HEK293 (cell line): ENCODE measurements at regions not wholly inside any gene's neighbourhood (a gene's known extent, or its start where the extent isn't known, plus 50 kb on each side); places are given as distances from the start of the nearest gene placed in this dataset.

ENCODE experiments used
- CTCF ChIA-PET: fragments of 350-600 bp; formaldehyde crosslinking; extraction: SDS; loops from one replicate; lab custom pipeline; 2021; ENCODE audit warnings: antibody characterized with exemption; lab: Yijun Ruan, JAX
- POLR2A ChIA-PET: fragments of 300-600 bp; formaldehyde crosslinking; extraction: SDS; loops from one replicate; lab custom pipeline; 2020; ENCODE audit warnings: antibody characterized with exemption, inconsistent platforms; lab: Yijun Ruan, JAX
- H3K27ac ChIP-seq: fragments of 200-500 bp; sonication (Bioruptor generic); 2 replicates; pipeline ENCODE4 v1.5.1; 2014; ENCODE audit warnings: low read depth, low read length, control low read depth, inconsistent platforms; ENCODE audit errors: extremely low read depth
- H3K36me3 ChIP-seq, 2 experiments: fragments of 200-500 bp in 1 of 2; sonication (Bioruptor generic) in 1 of 2; 1 replicate in 1 of 2; 2 replicates in 1 of 2; pipeline ENCODE4 v1.5.1; 2014 to 2017; ENCODE audit warnings: inconsistent platforms in 2 of 2, low read length in 2 of 2; ENCODE audit not compliant: control insufficient read depth in 2 of 2, insufficient read depth in 1 of 2
- H3K4me1 ChIP-seq: fragments of 200-500 bp; sonication (Bioruptor generic); 2 replicates; pipeline ENCODE4 v1.5.1; 2014; ENCODE audit warnings: mild to moderate bottlenecking, low read length, inconsistent platforms; ENCODE audit not compliant: control insufficient read depth, insufficient read depth
- H3K4me3 ChIP-seq: 2 replicates; pipeline ENCODE4 v1.5.1; 2011; ENCODE audit warnings: low read depth, mild to moderate bottlenecking, control low read depth, low read length, moderate library complexity
- H3K9me3 ChIP-seq: fragments of 200-500 bp; sonication (Bioruptor generic); 2 replicates; pipeline ENCODE4 v1.5.1; 2014; ENCODE audit warnings: low read depth, low read length, inconsistent platforms; ENCODE audit not compliant: control insufficient read depth, insufficient read depth
- EGR2 ChIP-seq: fragments of 450-650 bp; formaldehyde crosslinking; IDR thresholded peaks from 2 replicates; pipeline ENCODE4 v1.5.1; 2016; ENCODE audit warnings: low read depth, missing biosample characterization, missing genetic modification characterization
- GLIS2 ChIP-seq: fragments of 450-650 bp; formaldehyde crosslinking; IDR thresholded peaks from 2 replicates; pipeline ENCODE4 v1.5.1; 2016; ENCODE audit warnings: missing biosample characterization, missing genetic modification characterization
- KLF16 ChIP-seq: fragments of 450-650 bp; formaldehyde crosslinking; IDR thresholded peaks from 2 replicates; pipeline ENCODE4 v1.5.1; 2017; ENCODE audit warnings: missing biosample characterization, missing genetic modification characterization
- MZF1 ChIP-seq: fragments of 450-650 bp; formaldehyde crosslinking; IDR thresholded peaks from 2 replicates; pipeline ENCODE4 v1.5.1; 2017; ENCODE audit warnings: missing biosample characterization, missing genetic modification characterization, borderline replicate concordance
- PATZ1 ChIP-seq: fragments of 450-650 bp; formaldehyde crosslinking; IDR thresholded peaks from 2 replicates; pipeline ENCODE4 v1.5.1; 2016; ENCODE audit warnings: missing biosample characterization, missing genetic modification characterization
- PBX3 ChIP-seq: sonication (generic); formaldehyde crosslinking; IDR thresholded peaks from 2 replicates; pipeline ENCODE4 v1.8.1; 2022; ENCODE audit warnings: mild to moderate bottlenecking, moderate library complexity, missing genetic modification reagents
- ZBTB11 ChIP-seq: fragments of 450-650 bp; formaldehyde crosslinking; conservative IDR thresholded peaks from 2 replicates; pipeline ENCODE4 v1.5.1; 2016; ENCODE audit warnings: low read depth, missing biosample characterization, missing genetic modification characterization
- ZBTB44 ChIP-seq: fragments of 450-650 bp; IDR thresholded peaks from 2 replicates; pipeline ENCODE4 v1.5.1; 2018; ENCODE audit warnings: missing biosample characterization, mild to moderate bottlenecking, missing genetic modification characterization
- ZBTB7A ChIP-seq: fragments of 450-650 bp; formaldehyde crosslinking; IDR thresholded peaks from 2 replicates; pipeline ENCODE4 v1.5.1; 2016; ENCODE audit warnings: low read depth, missing biosample characterization, missing genetic modification characterization
- ZFHX2 ChIP-seq: fragments of 450-650 bp; formaldehyde crosslinking; conservative IDR thresholded peaks from 2 replicates; pipeline ENCODE4 v1.5.1; 2016; ENCODE audit warnings: missing biosample characterization, missing genetic modification characterization
- ZIC2 ChIP-seq: fragments of 450-650 bp; formaldehyde crosslinking; IDR thresholded peaks from 2 replicates; pipeline ENCODE4 v1.5.1; 2016; ENCODE audit warnings: missing biosample characterization, missing genetic modification characterization
- ZNF10 ChIP-seq: fragments of 450-650 bp; formaldehyde crosslinking; IDR thresholded peaks from 2 replicates; pipeline ENCODE4 v1.5.1; 2017; ENCODE audit warnings: missing biosample characterization, missing genetic modification characterization
- ZNF202 ChIP-seq: fragments of 450-650 bp; formaldehyde crosslinking; IDR thresholded peaks from 2 replicates; pipeline ENCODE4 v1.5.1; 2016; ENCODE audit warnings: missing biosample characterization, missing genetic modification characterization, borderline replicate concordance
- ZNF214 ChIP-seq: fragments of 450-650 bp; formaldehyde crosslinking; IDR thresholded peaks from 2 replicates; pipeline ENCODE4 v1.5.1; 2017; ENCODE audit warnings: missing biosample characterization, mild to moderate bottlenecking, missing genetic modification characterization, borderline replicate concordance
- ZNF223 ChIP-seq: fragments of 450-650 bp; formaldehyde crosslinking; IDR thresholded peaks from 2 replicates; pipeline ENCODE4 v1.5.1; 2016; ENCODE audit warnings: missing biosample characterization, missing genetic modification characterization
- ZNF366 ChIP-seq: fragments of 450-650 bp; formaldehyde crosslinking; conservative IDR thresholded peaks from 2 replicates; pipeline ENCODE4 v1.5.1; 2016; ENCODE audit warnings: missing biosample characterization, missing genetic modification characterization
- ZNF394 ChIP-seq: fragments of 450-650 bp; formaldehyde crosslinking; IDR thresholded peaks from 2 replicates; pipeline ENCODE4 v1.5.1; 2016; ENCODE audit warnings: missing biosample characterization, missing genetic modification characterization, mild to moderate bottlenecking, moderate library complexity, borderline replicate concordance
- ZNF423 ChIP-seq: fragments of 450-650 bp; formaldehyde crosslinking; IDR thresholded peaks from 2 replicates; pipeline ENCODE4 v1.5.1; 2016; ENCODE audit warnings: missing biosample characterization, missing genetic modification characterization
- ZNF449 ChIP-seq: fragments of 450-650 bp; formaldehyde crosslinking; IDR thresholded peaks from 2 replicates; pipeline ENCODE4 v1.5.1; 2017; ENCODE audit warnings: missing biosample characterization, mild to moderate bottlenecking, missing genetic modification characterization, moderate library complexity
- ZNF530 ChIP-seq: fragments of 450-650 bp; formaldehyde crosslinking; IDR thresholded peaks from 2 replicates; pipeline ENCODE4 v1.5.1; 2016; ENCODE audit warnings: low read depth, missing biosample characterization, missing genetic modification characterization
- ZNF621 ChIP-seq: fragments of 450-650 bp; formaldehyde crosslinking; IDR thresholded peaks from 2 replicates; pipeline ENCODE4 v1.5.1; 2017; ENCODE audit warnings: missing biosample characterization, missing genetic modification characterization
- ZNF629 ChIP-seq: fragments of 450-650 bp; formaldehyde crosslinking; IDR thresholded peaks from 2 replicates; pipeline ENCODE4 v1.5.1; 2017; ENCODE audit warnings: missing biosample characterization, missing genetic modification characterization
- ZNF660 ChIP-seq: fragments of 450-650 bp; IDR thresholded peaks from 2 replicates; pipeline ENCODE4 v1.5.1; 2018; ENCODE audit warnings: missing biosample characterization, mild to moderate bottlenecking, missing genetic modification characterization
- ZNF843 ChIP-seq: fragments of 450-650 bp; formaldehyde crosslinking; IDR thresholded peaks from 2 replicates; pipeline ENCODE4 v1.5.1; 2016; ENCODE audit warnings: missing biosample characterization, missing genetic modification characterization
- ZXDB ChIP-seq: fragments of 450-650 bp; formaldehyde crosslinking; IDR thresholded peaks from 2 replicates; pipeline ENCODE4 v1.5.1; 2016; ENCODE audit warnings: missing biosample characterization, missing genetic modification characterization

- Histone ChIP-seq H3K4me3 (peak overlapping the region; percentile 58), H3K27ac (peak overlapping the region; percentile 99), H3K4me1 (peaks cover 25% of the 10 kb centered on the region), H3K36me3 (peaks cover 0 to 12% of the 10 kb centered on the region in 2 experiments; a peak in 2 of 3 replicates), H3K9me3 (no peaks in the 10 kb centered on the region)
- CTCF ChIA-PET = interaction anchor here (1.3 to 1.6 kb wide), 2 partner anchors 248 to 251 kb away, joined by 4 to 6 read pairs; no protein-coding TSS in a partner anchor
- POLR2A ChIA-PET = interaction anchor here (0.9 to 1.8 kb wide), 3 partner anchors 11 to 128 kb away, joined by 3 to 10 read pairs (median 6); partner anchors contain the start of gene NCOR2
- TF ChIP-seq ZNF449 (tag by site-specific recombination) (peak; percentile 72), ZXDB (tag by site-specific recombination) (no peak), ZNF202 (tag by site-specific recombination) (no peak), KLF16 (tag by site-specific recombination) (0 out of 2 replicates have a peak, but pooled peaks have one; percentile 9), ZNF629 (tag by site-specific recombination) (0 out of 2 replicates have a peak, but pooled peaks have one; percentile 35), PATZ1 (tag by site-specific recombination) (peak; percentile 84), PBX3 (CRISPR knock-in tag) (no peak; the same call in 1 of the 2 replicates), ZNF621 (tag by site-specific recombination) (no peak), ZNF394 (tag by site-specific recombination) (peak; percentile 16; the same call in 1 of the 2 replicates), ZFHX2 (tag by site-specific recombination) (peak; percentile 70), ZNF530 (tag by site-specific recombination) (no peak), EGR2 (tag by site-specific recombination) (0 out of 2 replicates have a peak, but pooled peaks have one; percentile 62), ZBTB11 (tag by site-specific recombination) (peak; percentile 62; the same call in 1 of the 2 replicates), ZNF660 (tag by site-specific recombination) (peak; percentile 65; the same call in 1 of the 2 replicates), GLIS2 (tag by site-specific recombination) (peak; percentile 96), ZBTB7A (tag by site-specific recombination) (0 out of 2 replicates have a peak, but pooled peaks have one; percentile 32), ZNF423 (tag by site-specific recombination) (peak; percentile 75), ZNF843 (tag by site-specific recombination) (0 out of 2 replicates have a peak, but pooled peaks have one; percentile 13), ZNF223 (peak; percentile 98), ZNF10 (peak; percentile 68; the same call in 1 of the 2 replicates), ZIC2 (peak; percentile 80), ZNF214 (tag by site-specific recombination) (no peak), MZF1 (tag by site-specific recombination) (peak; percentile 80), ZNF366 (tag by site-specific recombination) (peak; percentile 38; the same call in 1 of the 2 replicates), ZBTB44 (tag by site-specific recombination) (peak; percentile 86)
Observed at GRCh38 chr12:124517260-124518050, 50.0 kb downstream of the NCOR2 start.
